T-helper 1 cell treated with Interleukin-12 subunit alpha and Interleukin-12 subunit beta and Interleukin-4 antibody, amounts not matched to agents 30 ng/mL and 1 ng/mL, for 36 hours (primary cell): ENCODE measurements at regions not wholly inside any gene's neighbourhood (a gene's known extent, or its start where the extent isn't known, plus 50 kb on each side); places are given as distances from the start of the nearest gene placed in this dataset.

Source experiments
- intact Hi-C: fragments of 100-400 bp; cut with micrococcal nuclease; formaldehyde crosslinking; loops from one replicate; pipeline ENCODE4 v1.15.1; 2024

GRCh38 chr1:208834381-208835096, 590.4 kb upstream of the PLXNA2 start:
- intact Hi-C loops = no loop called here

GRCh38 chr1:208835097-208835463, 590.9 kb upstream of the PLXNA2 start:
- intact Hi-C loops = no loop called here

DNA sequence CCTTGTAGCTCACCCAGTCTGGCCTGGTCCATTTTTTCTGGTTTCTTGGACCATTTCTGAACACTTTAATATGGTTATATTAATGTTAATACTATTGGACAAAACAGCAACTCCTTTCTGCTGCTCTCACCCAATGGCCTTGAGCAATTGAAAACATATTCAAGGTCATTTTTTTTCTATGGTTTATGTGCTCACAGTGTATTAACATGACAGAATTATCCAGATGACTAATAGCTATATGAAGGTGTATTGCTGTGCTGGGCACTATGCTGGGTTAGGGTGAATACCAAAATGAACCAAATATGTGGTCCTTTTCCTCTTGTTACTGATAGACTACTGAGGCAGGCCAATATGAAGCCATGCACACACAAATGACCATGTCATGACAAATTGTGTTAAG, 591.6 kb upstream of the PLXNA2 start:
- intact Hi-C loops = no loop called here

- intact Hi-C loops = no loop called here
Observed at GRCh38 chr1:208837242-208837641, 593.1 kb upstream of the PLXNA2 start.

DNA sequence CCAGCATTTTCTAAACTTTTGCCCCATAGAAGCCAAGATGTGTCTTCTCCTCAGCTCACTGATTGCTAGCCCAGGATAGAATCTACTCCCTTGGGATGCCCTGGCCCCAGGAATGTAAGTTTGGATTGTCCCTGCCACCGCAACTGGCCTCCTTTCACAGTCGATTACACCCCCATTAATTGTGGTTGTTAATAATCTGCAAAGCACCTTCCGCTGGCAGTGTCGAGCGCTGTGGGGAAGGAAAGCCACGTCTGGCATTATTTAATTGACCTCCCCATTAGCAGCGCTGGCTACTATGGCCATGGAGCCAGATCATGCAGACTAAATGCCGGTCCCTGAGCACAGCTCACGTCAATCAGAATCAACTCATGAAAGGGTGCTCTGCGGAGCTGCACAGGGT, 597.3 kb upstream of the PLXNA2 start:
- intact Hi-C loops = no loop called here

- intact Hi-C loops = no loop called here
Observed at GRCh38 chr1:208842451-208842850, 598.3 kb upstream of the PLXNA2 start.

- intact Hi-C loops = no loop called here
Observed at GRCh38 chr1:208844158-208844557, 600.0 kb upstream of the PLXNA2 start.

DNA sequence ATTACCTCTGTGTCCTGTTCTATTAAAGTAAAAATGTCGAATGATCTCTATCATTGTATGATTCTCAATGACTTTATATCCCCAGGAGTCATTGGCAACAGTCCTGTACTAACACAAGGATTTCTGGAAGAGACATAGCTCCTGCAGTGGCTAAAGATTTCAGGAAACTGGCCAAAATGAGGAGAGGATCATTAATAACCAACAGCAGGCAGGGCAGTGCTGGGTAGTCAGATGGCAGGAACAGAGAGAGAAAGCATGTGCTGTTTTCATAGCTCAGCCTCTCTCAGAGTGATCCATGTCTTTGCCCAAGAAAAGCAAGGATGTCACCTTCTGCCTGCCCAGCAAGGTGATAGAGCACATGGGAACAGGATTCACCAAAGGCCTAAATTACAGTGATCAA, 604.7 kb upstream of the PLXNA2 start:
- intact Hi-C loops = no loop called here

DNA sequence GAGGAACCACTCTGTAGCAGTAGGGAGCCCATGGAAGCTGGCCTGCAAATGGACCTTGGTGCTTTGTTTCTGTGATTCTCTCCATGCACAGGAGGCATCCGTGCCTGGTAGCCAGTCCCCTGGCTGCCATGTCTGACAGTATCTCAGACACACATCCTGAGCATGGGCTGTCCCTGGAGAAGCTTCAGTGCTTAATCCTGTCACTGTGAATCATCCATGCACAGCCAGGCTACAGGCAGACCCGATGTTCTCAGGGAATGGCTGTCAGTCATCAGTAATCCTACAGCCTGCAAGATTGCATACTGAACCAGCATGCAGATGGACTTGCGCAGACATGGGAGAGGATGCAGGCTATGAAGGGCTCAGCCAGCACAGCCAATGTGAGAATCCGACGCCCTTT, 606.3 kb upstream of the PLXNA2 start:
- intact Hi-C loops = no loop called here

GRCh38 chr1:208851366-208851765, 607.2 kb upstream of the PLXNA2 start:
- intact Hi-C loops = no loop called here

GRCh38 chr1:208852911-208853310, 608.7 kb upstream of the PLXNA2 start:
- intact Hi-C loops = no loop called here

DNA sequence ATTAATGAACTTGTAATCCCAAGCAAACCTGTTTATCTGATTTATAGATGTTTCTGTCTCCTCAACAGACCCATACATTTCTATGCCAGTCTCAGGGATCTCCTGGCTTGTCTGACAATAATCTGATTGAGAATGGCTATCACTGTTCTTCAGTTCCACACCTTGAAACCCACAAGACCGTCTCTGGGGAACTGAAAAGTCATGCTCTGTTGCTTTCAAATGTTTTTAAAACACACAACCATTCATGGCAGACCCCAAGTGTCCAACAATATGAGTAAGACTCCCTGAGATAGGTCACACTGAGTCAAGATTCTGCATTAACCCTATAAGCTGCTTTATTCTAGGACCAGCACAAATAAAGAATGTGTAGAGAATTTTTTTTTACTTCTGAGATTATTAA, 611.2 kb upstream of the PLXNA2 start:
- intact Hi-C loops = no loop called here

DNA sequence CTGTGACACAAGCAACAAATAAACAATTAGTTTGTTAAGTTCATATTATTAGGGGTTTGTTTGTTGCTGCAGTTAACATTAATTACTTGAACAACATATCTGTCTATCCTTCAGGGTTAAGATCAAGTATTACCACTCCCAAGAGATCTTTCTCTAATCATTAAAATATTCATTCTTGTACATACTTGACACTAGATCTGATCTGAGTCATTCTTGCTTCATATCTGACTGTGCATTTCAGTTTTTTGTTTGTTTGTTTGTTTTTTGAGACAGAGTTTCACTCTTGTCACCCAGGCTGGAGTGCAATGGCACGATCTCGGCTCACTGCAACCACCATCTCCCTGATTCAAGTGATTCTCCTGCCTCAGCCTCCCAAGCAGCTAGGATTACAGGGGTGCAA, 613.3 kb upstream of the PLXNA2 start:
- intact Hi-C loops = no loop called here

DNA sequence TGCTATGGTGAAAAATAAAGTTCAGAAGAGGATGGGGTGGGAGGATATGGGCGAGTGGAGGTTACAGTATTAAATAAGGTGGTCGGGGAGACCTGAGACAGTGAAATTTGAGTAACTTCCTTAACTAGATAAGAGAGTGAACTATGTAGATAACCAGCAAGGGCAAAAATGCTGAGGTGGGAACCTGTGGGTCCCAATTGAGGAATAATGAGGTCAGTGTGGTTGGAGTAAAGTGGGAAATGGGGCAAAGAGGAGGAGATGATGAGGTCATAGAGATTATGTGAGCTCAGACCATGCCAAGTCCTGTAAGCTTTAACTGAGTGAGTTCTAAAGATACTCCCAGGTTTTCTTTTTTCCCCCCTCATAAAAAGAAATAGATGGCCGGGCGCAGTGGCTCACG, 614.6 kb upstream of the PLXNA2 start:
- intact Hi-C loops = no loop called here

- intact Hi-C loops = no loop called here
Observed at GRCh38 chr1:208864366-208864965, 620.3 kb upstream of the PLXNA2 start.

DNA sequence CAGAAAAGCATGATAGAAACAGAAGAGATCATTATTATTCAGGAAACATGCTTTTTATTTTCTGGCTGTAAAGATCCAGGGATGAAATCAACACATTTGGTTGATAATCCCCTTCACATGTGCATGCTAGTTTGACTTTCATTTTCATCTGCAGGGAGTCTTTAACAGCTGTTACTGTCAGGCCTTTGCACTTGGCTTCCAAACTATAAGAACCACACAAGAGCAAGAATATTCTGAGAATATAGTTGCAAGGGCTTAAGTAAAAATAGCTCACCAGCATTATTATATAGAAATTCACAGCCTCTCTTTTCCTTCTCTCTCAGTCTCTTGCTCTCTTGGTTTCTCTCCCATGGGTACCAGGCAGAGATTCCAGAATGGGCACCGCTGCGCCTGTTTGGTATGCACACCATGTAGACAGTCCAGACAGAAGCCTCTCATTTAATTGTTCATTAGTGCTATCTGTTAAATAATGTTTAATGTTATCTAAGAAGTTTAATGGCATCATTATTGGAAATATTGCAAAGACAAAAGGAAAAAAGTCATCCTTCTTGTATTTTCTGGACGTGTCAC, 622.3 kb upstream of the PLXNA2 start:
- intact Hi-C loops = no loop called here

GRCh38 chr1:208868554-208868953, 624.4 kb upstream of the PLXNA2 start:
- intact Hi-C loops = no loop called here

- intact Hi-C loops = no loop called here
Observed at GRCh38 chr1:208874915-208875314, 630.7 kb upstream of the PLXNA2 start.

DNA sequence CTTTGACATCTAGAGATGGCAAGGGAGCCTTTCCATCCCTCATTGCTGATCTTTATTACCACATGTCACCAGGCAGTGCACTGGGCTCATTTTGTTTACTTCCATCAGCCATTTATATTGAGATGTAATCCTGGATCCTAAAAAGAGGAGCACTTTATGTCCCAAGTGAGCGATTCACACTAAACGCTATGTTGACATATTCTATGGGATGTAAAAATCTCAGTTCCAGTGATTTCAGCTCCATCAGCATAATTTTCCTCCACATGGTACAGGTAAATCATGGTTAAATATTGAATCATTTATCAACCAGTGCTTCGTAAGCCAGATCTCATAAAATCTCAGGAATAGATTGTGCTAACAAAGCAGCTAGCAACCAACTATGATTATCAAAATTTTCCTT, 634.8 kb upstream of the PLXNA2 start:
- intact Hi-C loops = no loop called here

GRCh38 chr1:208880433-208881100, 636.4 kb upstream of the PLXNA2 start:
- intact Hi-C loops = no loop called here

DNA sequence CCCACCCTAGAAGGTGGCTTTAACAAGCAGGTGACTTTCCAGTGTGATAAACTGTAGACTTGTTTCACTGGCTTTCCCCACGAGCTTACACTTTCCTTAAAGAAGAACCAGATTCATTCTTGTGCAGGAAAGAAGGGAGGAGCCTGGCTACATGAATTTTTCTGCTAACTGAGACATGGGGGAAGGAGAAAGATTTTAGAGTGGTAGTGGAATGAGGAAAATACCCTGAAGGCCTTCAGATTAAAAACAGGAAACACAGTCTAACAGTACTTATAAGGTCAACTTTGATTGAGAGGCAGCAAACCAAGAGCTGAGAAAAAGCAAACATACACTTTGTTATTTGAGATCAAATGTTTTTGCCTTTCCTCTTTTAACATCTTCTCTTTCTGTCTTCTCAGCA, 640.9 kb upstream of the PLXNA2 start:
- intact Hi-C loops = no loop called here

GRCh38 chr1:208885650-208886049, 641.5 kb upstream of the PLXNA2 start:
- intact Hi-C loops = no loop called here

DNA sequence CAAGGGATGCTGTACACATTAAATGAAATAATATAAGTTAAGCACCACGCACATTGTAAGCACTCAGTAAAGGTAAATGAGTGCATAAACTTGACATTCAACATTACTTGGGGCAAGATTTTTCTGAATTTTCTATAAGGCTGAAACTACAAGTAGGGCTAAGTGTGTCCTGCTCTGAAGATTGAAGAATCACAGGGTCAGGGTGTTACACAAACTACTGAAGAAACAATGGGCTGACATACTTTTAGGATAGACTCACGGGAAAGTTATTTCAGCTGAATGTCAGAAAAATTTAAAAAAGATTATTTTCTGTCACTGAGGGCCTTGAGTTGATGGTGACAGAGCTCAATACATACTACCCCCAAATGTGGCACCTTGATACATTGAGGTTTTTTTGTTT, 644.2 kb upstream of the PLXNA2 start:
- intact Hi-C loops = no loop called here
